ENCODE measurements at regions not wholly inside any gene's neighbourhood (a gene's known extent, or its start where the extent isn't known, plus 50 kb on each side); places are given as distances from the start of the nearest gene placed in this dataset.

DNA sequence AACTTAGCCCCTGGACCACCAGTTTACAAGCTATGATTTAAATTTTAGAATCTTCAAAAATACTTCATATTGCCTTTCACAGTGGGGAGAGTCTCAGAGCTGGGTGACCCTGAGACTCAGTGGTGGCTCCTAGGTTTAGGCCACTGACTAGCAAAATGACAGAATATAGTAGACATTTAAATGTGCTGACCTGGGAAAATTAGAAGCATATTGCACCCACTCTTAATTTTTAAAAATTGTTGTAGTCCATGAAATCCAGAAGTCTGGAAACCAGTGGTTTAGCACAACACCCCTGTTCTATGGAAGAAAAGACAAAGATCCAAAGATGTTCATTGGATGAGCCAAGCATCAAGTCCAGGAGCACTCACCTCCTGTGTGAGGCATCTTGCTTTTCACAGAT, 75.0 kb upstream of the PAPPA start:
- no peaks in the 10 kb centered on the region for H3K36me3 Mint-ChIP-seq (ENCODE audit: low read depth)
- H3K27ac Mint-ChIP-seq: no peak overlapping the region
- H3K4me1 ChIP-seq (ENCODE audit: control insufficient read depth, insufficient read depth, low read length): no peaks in the 10 kb centered on the region
- H3K36me3 ChIP-seq (ENCODE audit: control insufficient read depth, insufficient read depth, low read length): no peaks in the 10 kb centered on the region
- peaks cover 2% of the 10 kb centered on the region for H3K27me3 Mint-ChIP-seq (ENCODE audit: insufficient read depth)
- no peaks in the 10 kb centered on the region for H3K4me1 Mint-ChIP-seq
- DNase-seq: no peak
- no peak overlapping the region for H3K27ac ChIP-seq (ENCODE audit: low read depth, low read length)
- TF ChIP-seq, protein P1, sequence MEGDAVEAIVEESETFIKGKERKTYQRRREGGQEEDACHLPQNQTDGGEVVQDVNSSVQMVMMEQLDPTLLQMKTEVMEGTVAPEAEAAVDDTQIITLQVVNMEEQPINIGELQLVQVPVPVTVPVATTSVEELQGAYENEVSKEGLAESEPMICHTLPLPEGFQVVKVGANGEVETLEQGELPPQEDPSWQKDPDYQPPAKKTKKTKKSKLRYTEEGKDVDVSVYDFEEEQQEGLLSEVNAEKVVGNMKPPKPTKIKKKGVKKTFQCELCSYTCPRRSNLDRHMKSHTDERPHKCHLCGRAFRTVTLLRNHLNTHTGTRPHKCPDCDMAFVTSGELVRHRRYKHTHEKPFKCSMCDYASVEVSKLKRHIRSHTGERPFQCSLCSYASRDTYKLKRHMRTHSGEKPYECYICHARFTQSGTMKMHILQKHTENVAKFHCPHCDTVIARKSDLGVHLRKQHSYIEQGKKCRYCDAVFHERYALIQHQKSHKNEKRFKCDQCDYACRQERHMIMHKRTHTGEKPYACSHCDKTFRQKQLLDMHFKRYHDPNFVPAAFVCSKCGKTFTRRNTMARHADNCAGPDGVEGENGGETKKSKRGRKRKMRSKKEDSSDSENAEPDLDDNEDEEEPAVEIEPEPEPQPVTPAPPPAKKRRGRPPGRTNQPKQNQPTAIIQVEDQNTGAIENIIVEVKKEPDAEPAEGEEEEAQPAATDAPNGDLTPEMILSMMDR (conservative IDR thresholded peaks at IDR 0.05): no peak
- H3K27me3 ChIP-seq (ENCODE audit: control insufficient read depth, insufficient read depth, low read length, poor library complexity, severe bottlenecking): peaks cover 3% of the 10 kb centered on the region
- no peaks in the 10 kb centered on the region for H3K9me3 Mint-ChIP-seq
- H3K9ac ChIP-seq (ENCODE audit: extremely low read depth, low read length, poor library complexity, severe bottlenecking): no peak overlapping the region
- no peaks in the 10 kb centered on the region for H3K9me3 ChIP-seq (ENCODE audit: control insufficient read depth, low read length)
- H3K4me3 Mint-ChIP-seq: no peak overlapping the region
- H3K4me3 ChIP-seq (ENCODE audit: low read length): no peak overlapping the region

- no peaks in the 10 kb centered on the region for H3K9me3 Mint-ChIP-seq
- no peak overlapping the region for H3K9ac ChIP-seq (ENCODE audit: extremely low read depth, low read length, poor library complexity, severe bottlenecking)
- H3K27me3 Mint-ChIP-seq (ENCODE audit: insufficient read depth): peaks cover 12% of the 10 kb centered on the region
- no peaks in the 10 kb centered on the region for H3K36me3 Mint-ChIP-seq (ENCODE audit: low read depth)
- H3K4me1 Mint-ChIP-seq: no peaks in the 10 kb centered on the region
- H3K36me3 ChIP-seq (ENCODE audit: control insufficient read depth, insufficient read depth, low read length): no peaks in the 10 kb centered on the region
- no peaks in the 10 kb centered on the region for H3K9me3 ChIP-seq (ENCODE audit: control insufficient read depth, low read length)
- H3K4me3 Mint-ChIP-seq: no peak overlapping the region
- TF ChIP-seq, protein P1 (conservative IDR thresholded peaks at IDR 0.05): peak; percentile 55
- 75 to 87% methylated on average over 1 to 5 of the region's 5 CpGs for WGBS, 2 experiments (ENCODE audit: insufficient coverage in 1 of 2, insufficient read length in 1 of 2)
- no peak overlapping the region for H3K27ac ChIP-seq (ENCODE audit: low read depth, low read length)
- no peaks in the 10 kb centered on the region for H3K4me1 ChIP-seq (ENCODE audit: control insufficient read depth, insufficient read depth, low read length)
- no peak overlapping the region for H3K27ac Mint-ChIP-seq
- H3K27me3 ChIP-seq (ENCODE audit: control insufficient read depth, insufficient read depth, low read length, poor library complexity, severe bottlenecking): peaks cover 4% of the 10 kb centered on the region
- H3K4me3 ChIP-seq (ENCODE audit: low read length): no peak overlapping the region
- DNase-seq: peak; percentile 60
Observed at GRCh38 chr9:116080561-116080960, 73.0 kb upstream of the PAPPA start.

DNA sequence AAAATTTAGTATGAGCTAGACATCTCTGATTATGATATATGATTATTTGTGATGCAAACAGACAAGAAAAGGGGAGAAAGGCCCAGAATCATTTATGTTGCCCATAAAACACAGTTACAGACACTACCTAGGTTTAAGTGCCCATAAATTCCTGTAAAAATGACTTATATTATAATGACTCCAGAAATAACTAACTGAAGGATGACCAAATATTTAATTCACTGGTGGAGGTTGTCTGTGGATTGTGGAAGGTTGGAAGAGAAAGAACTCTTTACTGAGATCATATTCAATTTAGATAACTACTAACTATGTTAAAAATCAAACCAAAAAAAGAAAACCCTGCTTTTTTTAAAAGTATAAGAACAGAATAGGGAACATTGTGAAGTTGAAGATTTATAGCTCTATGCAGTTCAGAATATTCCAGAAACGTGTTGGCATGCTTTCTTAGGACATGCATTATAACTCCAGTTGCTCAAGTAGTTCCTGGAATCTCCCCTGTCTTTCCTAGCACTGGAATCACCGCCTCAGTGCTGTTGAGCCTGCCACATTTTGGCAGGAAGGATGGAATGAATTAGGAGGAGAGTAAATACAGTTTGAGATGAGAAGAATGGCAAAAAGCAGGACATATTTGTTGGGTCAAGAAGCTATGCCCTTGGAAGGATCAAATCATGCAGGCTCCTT, 72.0 kb upstream of the PAPPA start:
- Mint-ChIP-seq H3K36me3 (ENCODE audit: low read depth) (no peaks in the 10 kb centered on the region), H3K9me3 (no peaks in the 10 kb centered on the region), H3K4me1 (no peaks in the 10 kb centered on the region), H3K4me3 (no peak overlapping the region), H3K27me3 (ENCODE audit: insufficient read depth) (peaks cover 12% of the 10 kb centered on the region), H3K27ac (no peak overlapping the region)
- no peaks in the 10 kb centered on the region for H3K4me1 ChIP-seq (ENCODE audit: control insufficient read depth, insufficient read depth, low read length)
- no peak overlapping the region for H3K4me3 ChIP-seq (ENCODE audit: low read length)
- WGBS, 2 experiments (ENCODE audit: insufficient coverage in 1 of 2, insufficient read length in 1 of 2): 88 to 94% methylated on average over 2 of the region's 2 CpGs
- no peak overlapping the region for H3K9ac ChIP-seq (ENCODE audit: extremely low read depth, low read length, poor library complexity, severe bottlenecking)
- no peak overlapping the region for H3K27ac ChIP-seq (ENCODE audit: low read depth, low read length)
- TF ChIP-seq, protein P1 (conservative IDR thresholded peaks at IDR 0.05): no peak
- no peaks in the 10 kb centered on the region for H3K9me3 ChIP-seq (ENCODE audit: control insufficient read depth, low read length)
- no peak for DNase-seq
- H3K27me3 ChIP-seq (ENCODE audit: control insufficient read depth, insufficient read depth, low read length, poor library complexity, severe bottlenecking): peaks cover 4% of the 10 kb centered on the region
- no peaks in the 10 kb centered on the region for H3K36me3 ChIP-seq (ENCODE audit: control insufficient read depth, insufficient read depth, low read length)

All from endodermal cell (in vitro differentiated cells).